GM12891 (cell line): ENCODE measurements at regions not wholly inside any gene's neighbourhood (a gene's known extent, or its start where the extent isn't known, plus 50 kb on each side); places are given as distances from the start of the nearest gene placed in this dataset.

ENCODE experiments used
- POLR2A ChIP-seq: IDR thresholded peaks from 2 replicates; pipeline ENCODE4 v1.6.1; 2011; ENCODE audit warnings: low read depth, low read length, control low read depth
- SPI1 ChIP-seq: IDR thresholded peaks from 2 replicates; pipeline ENCODE4 v1.6.1; 2011; ENCODE audit warnings: low read depth, low read length, control low read depth

GRCh38 chr1:78318011-78318410, 172.8 kb upstream of the PTGFR start:
- TF ChIP-seq POLR2A (no peak), SPI1 (no peak)
